ENCODE measurements at regions not wholly inside any gene's neighbourhood (a gene's known extent, or its start where the extent isn't known, plus 50 kb on each side); places are given as distances from the start of the nearest gene placed in this dataset.

- TF ChIP-seq CTCF (IDR thresholded peaks at IDR 0.05) (no peak), POLR2A (IDR thresholded peaks at IDR 0.05) (no peak)
These were observed 75.1 kb upstream of the TCF7L2 start for GRCh38 chr10:112874982-112875381.

Data from body of pancreas (tissue), 4 donors.